ENCODE measurements at regions not wholly inside any gene's neighbourhood (a gene's known extent, or its start where the extent isn't known, plus 50 kb on each side); places are given as distances from the start of the nearest gene placed in this dataset.

- TF ChIP-seq POLR2A (IDR thresholded peaks at IDR 0.05; ENCODE audit: low read depth, low read length), result no peak
- TF ChIP-seq POLR2AphosphoS5 (IDR thresholded peaks at IDR 0.05; ENCODE audit: low read depth, low read length), result no peak
- TF ChIP-seq SPI1 (IDR thresholded peaks at IDR 0.05; ENCODE audit: low read depth, low read length), result no peak
- no peak for TF ChIP-seq TAF1 (IDR thresholded peaks at IDR 0.05; ENCODE audit: low read depth, low read length)
- TF ChIP-seq POU2F2 (IDR thresholded peaks at IDR 0.05; ENCODE audit: low read depth, low read length), result no peak
Observed at GRCh38 chr12:72173974-72174373, 98.2 kb upstream of the TRHDE start.

All from GM12891 (cell line).